Panc1 (cell line): ENCODE measurements at regions not wholly inside any gene's neighbourhood (a gene's known extent, or its start where the extent isn't known, plus 50 kb on each side); places are given as distances from the start of the nearest gene placed in this dataset.

Source experiments
- POLR2AphosphoS5 ChIP-seq: IDR thresholded peaks from 2 replicates; pipeline ENCODE4 v1.6.1; 2012; ENCODE audit warnings: mild to moderate bottlenecking, low read depth, low read length, moderate library complexity
- TF ChIP-seq, protein P1 (sequence below): fragments of 450-650 bp; IDR thresholded peaks from 2 replicates; pipeline ENCODE4 v1.5.1; 2017; ENCODE audit warnings: mild to moderate bottlenecking

DNA sequence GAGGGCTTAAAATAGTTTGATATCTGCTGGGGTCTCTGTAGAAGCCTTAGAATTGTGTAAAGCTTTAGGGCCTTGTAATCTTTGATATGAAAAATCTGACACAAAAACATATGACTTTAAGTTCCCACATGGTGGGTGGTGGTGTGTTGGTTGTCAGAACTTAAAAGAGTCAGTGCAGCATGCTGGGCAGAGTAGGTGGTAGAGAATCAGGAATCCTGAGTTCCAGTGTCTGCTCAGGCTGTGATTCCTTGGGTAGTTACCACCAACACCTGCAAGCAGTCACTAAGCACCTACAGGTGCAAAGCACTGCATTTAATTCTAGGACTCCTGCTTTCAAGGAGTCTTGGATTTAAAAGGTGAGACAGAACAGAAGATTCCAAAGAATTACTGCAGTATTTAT lies 144.6 kb downstream of the ACER2 start:
- TF ChIP-seq, protein P1, sequence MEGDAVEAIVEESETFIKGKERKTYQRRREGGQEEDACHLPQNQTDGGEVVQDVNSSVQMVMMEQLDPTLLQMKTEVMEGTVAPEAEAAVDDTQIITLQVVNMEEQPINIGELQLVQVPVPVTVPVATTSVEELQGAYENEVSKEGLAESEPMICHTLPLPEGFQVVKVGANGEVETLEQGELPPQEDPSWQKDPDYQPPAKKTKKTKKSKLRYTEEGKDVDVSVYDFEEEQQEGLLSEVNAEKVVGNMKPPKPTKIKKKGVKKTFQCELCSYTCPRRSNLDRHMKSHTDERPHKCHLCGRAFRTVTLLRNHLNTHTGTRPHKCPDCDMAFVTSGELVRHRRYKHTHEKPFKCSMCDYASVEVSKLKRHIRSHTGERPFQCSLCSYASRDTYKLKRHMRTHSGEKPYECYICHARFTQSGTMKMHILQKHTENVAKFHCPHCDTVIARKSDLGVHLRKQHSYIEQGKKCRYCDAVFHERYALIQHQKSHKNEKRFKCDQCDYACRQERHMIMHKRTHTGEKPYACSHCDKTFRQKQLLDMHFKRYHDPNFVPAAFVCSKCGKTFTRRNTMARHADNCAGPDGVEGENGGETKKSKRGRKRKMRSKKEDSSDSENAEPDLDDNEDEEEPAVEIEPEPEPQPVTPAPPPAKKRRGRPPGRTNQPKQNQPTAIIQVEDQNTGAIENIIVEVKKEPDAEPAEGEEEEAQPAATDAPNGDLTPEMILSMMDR, result no peak
- TF ChIP-seq POLR2AphosphoS5, result no peak
